Superior temporal gyrus (tissue), 1 donor: ENCODE measurements at regions not wholly inside any gene's neighbourhood (a gene's known extent, or its start where the extent isn't known, plus 50 kb on each side); places are given as distances from the start of the nearest gene placed in this dataset.

Experiments used
- DNase-seq: peaks from one replicate; pipeline ENCODE4 v3.0.0-alpha.2; 2016; ENCODE audit errors: extremely low spot score

- DNase-seq: no peak
These were observed 189.7 kb upstream of the GDNF start for GRCh38 chr5:38029397-38030065.

- DNase-seq: no peak
These were observed 184.0 kb upstream of the GDNF start for GRCh38 chr5:38023799-38024198.

- no peak for DNase-seq
These were observed 183.5 kb upstream of the GDNF start for GRCh38 chr5:38023371-38023770.

GRCh38 chr5:38022631-38023030 is 182.8 kb upstream of the GDNF start:
- no peak for DNase-seq

GRCh38 chr5:38018016-38018415 is 178.2 kb upstream of the GDNF start:
- DNase-seq: no peak

DNA sequence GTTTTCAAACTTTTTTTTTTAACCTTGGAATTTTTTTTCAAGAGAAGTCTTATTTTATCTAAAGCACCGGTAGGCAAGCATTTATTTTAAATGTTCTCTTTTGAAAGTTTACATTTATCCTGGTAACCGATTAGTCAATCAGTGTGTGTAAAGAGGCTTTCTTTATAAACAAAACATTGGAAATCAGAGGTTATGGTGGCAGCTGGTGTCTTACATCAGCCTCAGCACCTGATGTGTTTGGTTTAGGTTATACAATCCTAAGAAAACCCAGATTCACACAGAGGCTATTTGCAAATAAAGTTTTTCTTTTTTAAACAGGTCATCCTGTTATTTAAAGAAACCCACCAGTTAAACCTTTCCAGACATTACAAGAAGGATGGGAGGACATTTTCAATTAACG is 173.3 kb upstream of the GDNF start:
- no peak for DNase-seq

GRCh38 chr5:38011668-38012188 is 171.9 kb upstream of the GDNF start:
- DNase-seq: no peak

DNA sequence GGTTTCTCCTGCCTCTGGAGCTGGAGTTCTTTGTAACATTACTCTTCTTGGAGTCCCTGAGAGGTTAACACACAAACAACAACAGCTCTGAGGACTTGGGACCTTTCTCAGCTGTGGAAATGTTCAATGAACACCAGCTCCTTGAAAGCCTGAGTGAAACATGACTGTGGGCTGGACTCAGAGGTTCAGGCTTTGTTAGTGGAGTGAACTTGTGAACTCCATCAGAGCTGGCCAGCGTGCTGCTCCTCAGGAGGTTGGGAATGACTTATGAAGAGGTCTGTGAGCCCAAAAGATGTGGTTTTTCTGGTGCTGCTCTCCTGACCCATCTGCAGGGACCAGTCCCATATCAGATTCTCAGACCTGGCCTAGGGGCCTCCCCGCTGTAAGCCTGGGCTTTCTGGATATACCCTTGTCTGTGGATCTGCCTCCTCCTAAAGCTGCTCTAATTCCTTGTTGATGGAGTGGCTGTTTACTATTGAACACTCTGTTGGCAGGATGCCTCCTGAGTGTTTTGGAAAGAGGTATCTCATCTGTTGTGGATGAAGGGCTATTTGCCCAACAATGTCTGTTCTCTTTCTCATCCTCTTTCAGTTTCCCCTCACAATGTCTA is 170.0 kb upstream of the GDNF start:
- DNase-seq: no peak

DNA sequence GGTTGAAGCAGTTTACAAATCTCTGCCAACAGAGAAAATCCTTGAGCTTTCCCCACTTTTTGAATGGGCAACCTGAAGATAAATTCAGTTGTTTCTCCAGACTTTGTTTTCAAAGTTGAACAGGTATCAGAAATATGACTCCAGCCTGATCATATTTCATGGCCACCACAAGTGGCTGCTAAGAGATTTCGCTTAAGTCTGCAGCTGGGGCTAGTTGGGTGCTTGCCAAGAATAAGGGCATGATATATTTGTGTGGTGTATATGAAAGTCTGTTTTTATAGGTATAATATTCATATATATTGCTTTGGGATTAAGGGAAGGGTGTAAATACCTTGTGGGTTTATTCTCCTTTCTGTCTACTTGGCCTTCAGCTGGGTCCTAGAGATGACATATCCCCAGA is 168.4 kb upstream of the GDNF start:
- no peak for DNase-seq

GRCh38 chr5:37999593-37999992 is 159.8 kb upstream of the GDNF start:
- no peak for DNase-seq

GRCh38 chr5:37996918-37997317 is 157.1 kb upstream of the GDNF start:
- no peak for DNase-seq

DNA sequence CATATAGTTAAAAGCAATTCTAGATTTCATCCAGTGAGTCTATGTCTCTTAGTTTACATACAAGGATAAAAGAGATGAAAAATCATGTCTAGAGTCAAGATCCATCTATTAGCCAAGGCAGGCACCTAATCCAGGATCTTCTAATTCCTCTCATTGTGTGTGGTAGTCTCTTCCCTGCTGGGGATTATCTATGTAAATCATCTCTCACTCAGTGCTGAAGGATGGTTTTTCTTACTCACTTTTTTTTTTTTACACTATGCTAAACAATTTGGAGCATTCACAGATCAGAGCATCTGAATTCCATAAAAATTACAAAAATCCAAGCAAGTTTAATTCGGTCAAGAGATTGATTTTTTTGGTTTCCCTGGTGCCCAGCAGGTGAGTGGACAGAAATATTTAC is 154.9 kb upstream of the GDNF start:
- no peak for DNase-seq

GRCh38 chr5:37991301-37992299 is 151.8 kb upstream of the GDNF start:
- no peak for DNase-seq

GRCh38 chr5:37989884-37990283 is 150.0 kb upstream of the GDNF start:
- DNase-seq: no peak

DNA sequence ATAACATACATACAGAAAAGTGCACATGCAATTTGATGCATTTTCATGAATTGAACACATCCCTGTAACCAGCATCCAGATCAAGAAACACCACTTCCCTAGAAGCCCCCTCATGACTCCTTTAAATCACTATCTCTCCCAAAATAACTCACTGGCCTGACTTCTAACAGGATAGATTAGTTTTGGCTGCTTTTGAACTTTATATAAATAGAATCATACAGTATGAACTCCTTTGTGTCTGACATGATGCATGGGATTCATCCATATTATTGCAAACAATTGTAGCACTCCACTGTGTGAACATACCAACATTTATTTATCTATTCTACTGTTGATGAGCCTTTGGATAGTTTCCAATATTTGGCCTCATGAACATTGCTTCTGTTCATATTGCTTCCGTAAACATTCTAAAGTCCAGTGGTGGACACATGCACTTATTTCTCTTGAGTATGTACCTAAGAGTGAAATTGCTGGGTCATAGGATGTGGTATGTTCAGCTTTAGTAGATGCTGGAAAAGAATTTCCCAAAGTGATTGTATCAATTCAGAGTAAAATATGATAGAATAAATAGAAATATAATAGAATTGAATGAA is 148.7 kb upstream of the GDNF start:
- no peak for DNase-seq

- DNase-seq: no peak
These were observed 144.5 kb upstream of the GDNF start for GRCh38 chr5:37984300-37984699.

- no peak for DNase-seq
These were observed 143.6 kb upstream of the GDNF start for GRCh38 chr5:37983463-37983862.

DNA sequence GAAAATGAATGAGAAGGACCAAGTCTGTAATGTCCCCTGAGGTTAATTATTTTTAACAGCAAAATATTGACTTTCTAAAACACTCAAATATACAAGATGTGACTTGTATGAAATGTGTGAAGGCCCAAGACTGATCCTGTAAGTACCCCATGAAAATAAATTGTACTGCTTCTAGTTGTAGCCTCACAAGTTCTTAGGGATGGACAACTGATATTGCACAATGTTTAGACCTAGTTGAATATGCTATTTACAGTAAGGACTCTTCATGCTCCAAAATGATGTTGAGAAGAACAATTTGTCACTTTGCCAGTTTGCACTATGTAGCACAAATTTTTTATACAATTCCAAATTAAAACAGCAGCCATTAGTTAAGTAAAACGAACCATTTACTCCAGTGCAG is 139.7 kb upstream of the GDNF start:
- no peak for DNase-seq

DNA sequence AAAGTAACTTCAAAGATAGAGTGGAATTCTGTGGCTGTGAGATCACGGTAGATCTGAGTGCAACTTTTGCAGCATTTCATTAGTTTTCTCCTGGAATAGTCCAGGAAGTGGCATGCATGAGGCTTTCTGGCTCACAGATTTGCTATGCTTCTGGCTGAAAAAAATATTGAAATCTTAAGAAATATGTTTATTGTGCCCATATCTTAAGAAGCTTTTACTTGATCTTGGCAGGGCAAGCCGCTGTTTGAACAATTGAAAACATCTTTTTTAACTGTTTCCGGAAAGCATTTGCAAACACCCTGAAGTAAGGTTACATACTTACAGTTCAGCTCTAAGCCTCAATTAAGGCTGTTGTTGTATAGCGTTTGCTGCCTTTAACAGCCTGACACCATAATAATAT is 135.7 kb upstream of the GDNF start:
- DNase-seq: no peak

DNA sequence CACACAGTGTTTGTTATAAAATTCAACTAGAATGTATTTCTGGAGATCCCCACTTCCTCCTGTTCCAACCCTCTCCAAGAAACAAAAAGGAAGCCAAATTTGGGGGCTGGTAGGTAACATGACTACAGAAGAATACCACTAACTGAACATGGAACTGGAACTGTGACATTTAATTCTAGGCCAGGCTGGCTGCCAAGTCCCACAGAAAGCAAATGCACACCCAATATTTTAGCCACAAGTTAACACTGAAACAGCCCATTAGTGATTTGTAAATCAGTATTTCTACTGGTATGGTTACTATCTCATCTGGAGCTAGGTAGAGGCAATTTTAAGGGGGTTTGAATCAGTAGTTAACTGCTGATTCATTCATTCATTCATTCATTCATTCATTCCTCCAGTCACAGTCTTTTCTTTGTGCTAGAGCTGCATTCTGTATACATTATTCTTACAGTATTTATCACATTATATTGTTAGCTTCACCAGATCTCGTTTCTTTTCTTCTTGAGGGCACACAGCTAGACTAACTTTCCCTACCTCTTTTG is 131.7 kb upstream of the GDNF start:
- no peak for DNase-seq

DNA sequence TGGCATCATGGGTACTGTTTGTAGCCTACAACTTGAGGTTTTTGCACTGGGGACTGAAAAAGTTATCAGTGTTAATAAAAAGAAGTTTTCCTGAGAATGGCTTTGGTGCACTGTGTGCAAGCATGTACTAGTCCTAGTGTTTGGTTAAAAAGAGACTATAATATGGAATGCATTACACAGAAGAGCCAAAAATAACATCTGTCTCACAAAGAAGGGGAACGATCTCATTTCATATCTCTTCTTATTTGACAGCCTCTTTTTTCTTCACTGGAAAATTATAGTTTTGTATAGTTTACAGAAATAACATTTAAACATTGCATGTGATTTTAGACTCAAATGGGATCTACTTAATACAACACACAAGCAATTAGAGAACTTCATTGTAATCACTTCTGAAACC is 127.0 kb upstream of the GDNF start:
- DNase-seq: no peak

DNA sequence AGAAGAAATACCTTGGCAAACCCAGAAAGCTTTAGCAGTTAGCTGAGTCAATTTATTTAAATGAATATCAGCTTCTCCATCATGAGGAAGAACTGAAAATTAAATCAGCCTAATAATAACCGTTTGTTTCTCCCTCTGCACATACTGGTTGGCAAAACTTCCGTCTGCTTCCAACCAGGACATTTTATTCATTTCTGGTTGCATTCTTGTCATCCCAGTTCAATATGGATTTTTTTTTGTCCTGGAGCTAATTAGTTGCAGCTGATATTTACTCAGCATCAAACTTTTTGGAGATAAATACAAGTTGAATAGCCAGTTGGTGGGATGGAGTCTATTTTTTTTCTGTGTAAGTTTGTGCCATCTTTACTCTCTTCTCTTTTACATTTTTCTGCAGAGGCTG is 126.5 kb upstream of the GDNF start:
- no peak for DNase-seq
